HG03039 (cell line): ENCODE measurements at regions not wholly inside any gene's neighbourhood (a gene's known extent, or its start where the extent isn't known, plus 50 kb on each side); places are given as distances from the start of the nearest gene placed in this dataset.

Experiments used
- ATAC-seq: cut with Tn5 transposase; IDR thresholded peaks from one replicate; pipeline ENCODE4 v1.9.1; 2021; ENCODE audit warnings: mild to moderate bottlenecking, moderate library complexity; ENCODE audit not compliant: unreplicated experiment

- ATAC-seq, result no peak
These were observed 569.0 kb upstream of the MCTP2 start for GRCh38 chr15:93662162-93662885.

GRCh38 chr15:93658026-93658816, 569.2 kb upstream of the RGMA start:
- no peak for ATAC-seq

- no peak for ATAC-seq
These were observed 567.0 kb upstream of the RGMA start for GRCh38 chr15:93656041-93656440.

- ATAC-seq, result no peak
These were observed 560.8 kb upstream of the RGMA start for GRCh38 chr15:93649691-93650235.

- ATAC-seq, result no peak
These were observed 557.2 kb upstream of the RGMA start for GRCh38 chr15:93646193-93646592.

- no peak for ATAC-seq
These were observed 556.6 kb upstream of the RGMA start for GRCh38 chr15:93645594-93645993.

- no peak for ATAC-seq
These were observed 555.6 kb upstream of the RGMA start for GRCh38 chr15:93644595-93644994.

- ATAC-seq, result no peak
These were observed 551.5 kb upstream of the RGMA start for GRCh38 chr15:93640411-93640962.

- ATAC-seq, result no peak
These were observed 543.1 kb upstream of the RGMA start for GRCh38 chr15:93631958-93632618.

- ATAC-seq, result no peak
These were observed 530.6 kb upstream of the RGMA start for GRCh38 chr15:93619597-93619996.

- no peak for ATAC-seq
These were observed 528.4 kb upstream of the RGMA start for GRCh38 chr15:93617443-93617842.

- ATAC-seq, result no peak
These were observed 525.5 kb upstream of the RGMA start for GRCh38 chr15:93614386-93615104.

GRCh38 chr15:93613386-93613785, 524.4 kb upstream of the RGMA start:
- ATAC-seq, result no peak

GRCh38 chr15:93612953-93613352, 523.9 kb upstream of the RGMA start:
- no peak for ATAC-seq

- no peak for ATAC-seq
These were observed 521.9 kb upstream of the RGMA start for GRCh38 chr15:93610944-93611343.

- no peak for ATAC-seq
These were observed 519.7 kb upstream of the RGMA start for GRCh38 chr15:93608643-93609148.

GRCh38 chr15:93603550-93603949, 514.5 kb upstream of the RGMA start:
- no peak for ATAC-seq

- ATAC-seq, result no peak
These were observed 498.1 kb upstream of the RGMA start for GRCh38 chr15:93587059-93587521.

- no peak for ATAC-seq
These were observed 496.0 kb upstream of the RGMA start for GRCh38 chr15:93585012-93585411.

- ATAC-seq, result no peak
These were observed 495.0 kb upstream of the RGMA start for GRCh38 chr15:93583968-93584367.
